Inferior parietal cortex (tissue), 1 donor: ENCODE measurements at regions not wholly inside any gene's neighbourhood (a gene's known extent, or its start where the extent isn't known, plus 50 kb on each side); places are given as distances from the start of the nearest gene placed in this dataset.

Experiments used
- DNase-seq: peaks from one replicate; pipeline ENCODE4 v3.0.0-alpha.2; 2016; ENCODE audit errors: extremely low spot score

DNA sequence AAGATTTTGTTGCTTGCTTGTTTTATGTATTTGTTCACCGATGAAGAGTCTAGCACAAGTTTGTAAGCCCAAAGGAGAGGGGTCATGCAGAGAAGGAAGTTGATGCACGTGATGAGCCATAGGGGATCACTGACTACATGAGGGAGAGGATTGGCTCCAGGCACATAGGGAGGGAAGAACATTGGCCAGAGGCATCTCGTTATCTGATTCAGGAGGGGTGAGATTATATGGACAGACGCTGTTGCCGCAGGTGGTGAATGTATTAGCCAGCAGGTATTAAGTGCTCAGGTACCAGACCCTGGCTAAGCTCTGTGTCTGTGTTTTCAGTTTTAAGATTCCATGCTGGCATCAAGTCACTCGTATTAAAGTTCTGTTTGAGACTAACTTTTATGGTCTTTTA, 91.8 kb upstream of the CHST9 start:
- DNase-seq, result no peak

- no peak for DNase-seq
Observed at GRCh38 chr18:27276479-27276878, 91.4 kb upstream of the CHST9 start.

- DNase-seq, result no peak
Observed at GRCh38 chr18:27274901-27275300, 89.8 kb upstream of the CHST9 start.

DNA sequence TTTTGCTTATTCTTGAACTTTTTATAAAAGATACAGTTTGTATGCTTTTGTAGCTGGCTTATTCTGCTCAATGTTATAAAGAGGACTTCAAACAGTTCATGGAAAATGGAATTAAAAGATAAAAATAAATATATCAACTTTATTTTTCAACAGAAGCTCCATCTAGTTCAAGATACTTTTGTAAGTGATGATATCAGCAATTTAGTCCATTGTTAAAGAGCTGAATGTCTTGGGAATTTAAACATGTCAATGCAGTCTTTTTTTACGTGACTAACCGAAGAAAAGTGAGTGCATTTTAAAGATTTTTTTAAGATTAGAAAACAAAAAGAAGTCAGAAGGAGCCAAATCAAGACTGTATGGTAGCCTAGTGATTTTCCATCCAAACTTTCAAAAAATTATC, 85.4 kb upstream of the CHST9 start:
- no peak for DNase-seq

GRCh38 chr18:27263369-27263768, 78.3 kb upstream of the CHST9 start:
- no peak for DNase-seq

GRCh38 chr18:27261769-27262549, 76.9 kb upstream of the CHST9 start:
- DNase-seq, result no peak

- no peak for DNase-seq
Observed at GRCh38 chr18:27253571-27253970, 68.5 kb upstream of the CHST9 start.

DNA sequence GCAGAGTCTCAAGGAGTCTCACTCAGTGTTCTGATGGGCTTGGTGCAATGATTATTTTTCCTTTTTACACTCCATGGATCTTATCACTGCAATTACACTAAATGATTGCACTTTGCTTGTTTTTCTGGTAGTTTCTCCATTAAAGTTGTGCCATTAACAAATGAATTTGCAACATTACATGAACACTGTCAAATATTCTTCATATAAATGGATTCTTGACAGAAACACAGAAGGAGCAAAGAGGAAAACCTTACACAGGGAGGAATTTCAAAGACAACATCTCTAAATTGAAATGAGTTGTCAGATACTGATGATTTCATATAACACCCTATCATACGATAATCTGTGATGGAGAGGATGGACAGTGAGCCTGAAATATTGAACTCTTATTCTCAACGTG, 65.4 kb upstream of the CHST9 start:
- DNase-seq, result no peak

DNA sequence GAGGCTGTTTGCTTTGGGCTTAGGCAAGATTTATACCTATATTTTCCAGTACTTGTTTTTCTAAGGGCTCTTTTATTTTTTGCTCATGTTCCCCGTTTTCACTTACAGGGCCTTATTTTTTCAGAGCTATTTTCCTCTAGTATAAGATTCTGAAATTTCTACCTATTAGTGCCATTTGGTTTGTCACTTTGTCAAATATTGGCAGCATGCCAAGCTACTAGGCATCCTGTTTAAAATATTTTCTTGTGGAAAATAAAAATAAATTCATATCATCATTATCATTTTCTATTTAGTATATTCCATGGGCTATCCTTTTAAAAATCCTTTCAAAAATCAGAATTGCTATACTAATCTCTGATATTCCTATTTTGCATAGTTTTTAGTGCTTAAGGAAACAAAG, 64.8 kb upstream of the CHST9 start:
- DNase-seq, result no peak

DNA sequence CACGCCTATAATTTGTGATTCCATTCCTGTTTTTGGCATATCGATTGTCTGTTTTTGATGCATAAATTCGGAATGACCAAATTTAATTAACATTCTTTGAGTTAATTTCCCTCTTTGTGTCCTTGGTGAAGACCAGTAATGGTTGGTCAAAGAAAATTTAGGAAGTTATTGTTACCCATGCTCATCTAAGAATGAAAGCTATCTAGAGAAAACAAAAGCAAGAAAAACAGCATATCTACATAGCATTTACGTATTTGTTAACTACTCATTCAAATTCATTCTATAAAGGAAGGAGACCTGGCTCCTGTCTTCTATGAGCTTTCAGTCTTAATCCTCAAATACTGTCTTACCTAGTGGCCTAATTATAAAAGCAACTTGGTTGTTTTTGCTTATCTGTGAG, 59.2 kb upstream of the CHST9 start:
- DNase-seq, result no peak

DNA sequence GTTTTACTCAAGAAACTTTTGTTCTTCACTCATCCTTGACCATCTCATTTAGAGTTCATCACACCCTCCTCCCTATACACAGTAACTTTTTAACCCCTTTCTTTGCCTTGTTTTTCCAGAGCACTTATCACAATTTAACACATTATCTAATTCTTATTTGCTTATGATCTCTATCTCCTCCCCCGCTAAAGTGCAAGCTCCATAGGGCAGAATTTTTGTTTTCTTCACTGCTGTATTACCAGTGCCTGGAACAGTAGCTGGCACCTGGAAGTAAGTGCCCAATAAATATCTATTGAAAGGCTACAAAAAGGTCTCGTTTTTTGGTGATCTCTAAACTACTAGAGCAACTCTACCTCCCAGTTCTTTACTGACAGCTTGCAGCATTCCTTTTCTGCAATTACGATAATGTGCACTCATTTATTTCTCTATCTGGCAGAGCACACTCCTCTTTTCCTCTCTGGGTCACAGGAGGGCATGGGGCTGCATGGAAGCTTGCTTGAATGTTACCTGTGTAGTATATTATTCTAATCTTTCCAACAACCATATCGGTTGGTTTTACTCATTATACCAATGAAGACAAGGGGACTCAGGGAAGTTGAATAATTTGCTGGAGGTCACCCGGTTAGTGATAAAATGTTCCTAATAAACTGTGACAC, 57.4 kb upstream of the CHST9 start:
- no peak for DNase-seq

GRCh38 chr18:27240383-27240782, 55.3 kb upstream of the CHST9 start:
- DNase-seq, result no peak

DNA sequence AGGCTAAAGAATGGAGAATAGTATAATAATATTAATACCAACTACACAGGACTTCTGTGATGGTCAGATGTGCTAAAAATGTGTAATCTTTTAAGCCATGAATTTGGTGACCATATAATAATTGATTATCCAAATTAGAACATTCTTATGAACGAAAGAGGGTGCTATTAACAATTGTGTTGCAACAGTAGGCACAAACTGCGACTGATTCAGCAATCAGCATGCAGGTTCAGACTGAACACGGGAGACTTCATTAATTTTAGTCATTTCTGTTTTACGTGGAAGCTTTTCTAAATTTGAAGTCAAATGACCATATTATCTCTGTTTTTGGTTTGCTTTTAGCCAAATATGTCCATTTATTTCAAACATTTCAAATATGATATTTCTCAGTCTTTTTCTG, 54.6 kb upstream of the CHST9 start:
- no peak for DNase-seq

- DNase-seq, result no peak
Observed at GRCh38 chr18:27235218-27235870, 50.2 kb upstream of the CHST9 start.
